ENCODE measurements at regions not wholly inside any gene's neighbourhood (a gene's known extent, or its start where the extent isn't known, plus 50 kb on each side); places are given as distances from the start of the nearest gene placed in this dataset.
A peak's percentile ranks its signal among the peaks of the same experiment; 100 is the strongest.
"Not testable (repeated sequence)": the region's sequence is repeated elsewhere in the genome, so short reads cannot be mapped to it uniquely, and the experiment has no call there.

- Mint-ChIP-seq H3K27ac (no peak overlapping the region), H3K4me3 (no peak overlapping the region), H3K4me1 (ENCODE audit: low read depth in 2 of 2) (no peaks in the 10 kb centered on the region), H3K27me3 (peaks cover 2 to 13% of the 10 kb centered on the region in 2 donors), H3K36me3 (no peaks in the 10 kb centered on the region), H3K9me3 (no peaks in the 10 kb centered on the region)
- no peak for ATAC-seq
- DNase-seq (ENCODE audit: low spot score): no peak
Observed at GRCh38 chr6:14583826-14584225, 466.3 kb downstream of the CD83 start.

DNA sequence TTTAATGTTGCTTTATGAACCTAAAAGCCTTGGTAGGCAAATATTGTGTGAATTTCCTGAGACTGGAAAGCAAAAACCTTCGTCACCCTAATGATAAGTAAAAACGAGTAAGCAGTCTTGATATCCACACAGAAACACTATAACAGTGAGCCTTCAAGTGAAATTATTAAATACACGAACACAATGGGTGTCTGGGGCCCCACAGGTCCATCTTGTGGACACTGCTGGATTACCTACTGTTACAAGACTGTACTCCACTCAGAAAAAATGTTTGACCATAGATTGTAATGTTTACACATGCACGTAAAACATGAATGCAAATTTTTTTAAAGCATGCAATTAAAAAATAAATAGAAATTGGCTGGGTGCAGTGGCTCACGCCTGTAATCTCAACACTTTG lies 466.9 kb downstream of the CD83 start:
- H3K27ac Mint-ChIP-seq: no peak overlapping the region
- no peaks in the 10 kb centered on the region for H3K36me3 Mint-ChIP-seq
- ATAC-seq (no peak), DNase-seq (ENCODE audit: low spot score) (no peak)
- H3K4me1 Mint-ChIP-seq (ENCODE audit: low read depth in 2 of 2): no peaks in the 10 kb centered on the region
- H3K9me3 Mint-ChIP-seq: no peaks in the 10 kb centered on the region
- peaks cover 3 to 17% of the 10 kb centered on the region in 2 donors for H3K27me3 Mint-ChIP-seq
- H3K4me3 Mint-ChIP-seq: no peak overlapping the region

GRCh38 chr6:14585689-14586088 lies 468.1 kb downstream of the CD83 start:
- Mint-ChIP-seq H3K27me3 (peaks cover 6 to 20% of the 10 kb centered on the region in 2 donors), H3K27ac (no peak overlapping the region), H3K36me3 (no peaks in the 10 kb centered on the region), H3K4me3 (no peak overlapping the region), H3K4me1 (ENCODE audit: low read depth in 2 of 2) (no peaks in the 10 kb centered on the region), H3K9me3 (no peaks in the 10 kb centered on the region)
- ATAC-seq (no peak), DNase-seq (ENCODE audit: low spot score) (no peak)

GRCh38 chr6:14589175-14589574 lies 471.6 kb downstream of the CD83 start:
- ATAC-seq: no peak
- H3K27ac Mint-ChIP-seq: no peak overlapping the region

GRCh38 chr6:14590586-14590985 lies 473.0 kb downstream of the CD83 start:
- Mint-ChIP-seq H3K27me3 (peaks cover 6 to 10% of the 10 kb centered on the region in 2 donors), H3K36me3 (no peaks in the 10 kb centered on the region), H3K27ac (no peak overlapping the region), H3K4me3 (no peak overlapping the region), H3K4me1 (ENCODE audit: low read depth in 2 of 2) (no peaks in the 10 kb centered on the region), H3K9me3 (no peaks in the 10 kb centered on the region)
- ATAC-seq (no peak), DNase-seq (ENCODE audit: low spot score) (no peak)

More at GRCh38 chr6:14589175-14589574, 471.6 kb downstream of the CD83 start:
- Mint-ChIP-seq H3K27me3 (peaks cover 6 to 16% of the 10 kb centered on the region in 2 donors), H3K9me3 (no peaks in the 10 kb centered on the region), H3K36me3 (no peaks in the 10 kb centered on the region), H3K4me3 (no peak overlapping the region), H3K4me1 (ENCODE audit: low read depth in 2 of 2) (no peaks in the 10 kb centered on the region)
- DNase-seq (ENCODE audit: low spot score): no peak

DNA sequence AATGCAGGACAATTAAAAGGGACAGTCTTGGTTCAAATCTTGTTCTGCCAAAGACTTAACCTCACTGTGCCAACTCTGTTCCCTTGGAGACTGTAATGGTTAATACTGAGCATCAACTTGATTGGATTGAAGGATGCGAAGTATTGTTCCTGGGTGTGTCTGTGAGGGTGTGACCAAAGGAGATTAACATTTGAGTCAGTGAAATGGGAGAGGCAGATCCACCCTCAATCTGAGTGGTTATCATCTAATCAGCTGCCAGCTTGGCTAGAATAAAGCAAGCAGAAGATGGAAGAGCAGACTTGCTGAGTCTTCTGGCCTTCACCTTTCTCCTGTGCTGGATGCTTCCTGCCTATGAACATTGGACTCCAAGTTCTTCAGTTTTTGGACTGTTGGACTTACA lies 474.4 kb downstream of the CD83 start:
- H3K9me3 Mint-ChIP-seq: no peaks in the 10 kb centered on the region
- ATAC-seq (no peak), DNase-seq (ENCODE audit: low spot score) (no peak)
- no peak overlapping the region for H3K27ac Mint-ChIP-seq
- H3K36me3 Mint-ChIP-seq: no peaks in the 10 kb centered on the region
- peaks cover 3 to 7% of the 10 kb centered on the region in 2 donors for H3K4me1 Mint-ChIP-seq (ENCODE audit: low read depth in 2 of 2)
- H3K4me3 Mint-ChIP-seq: no peak overlapping the region
- peaks cover 6 to 10% of the 10 kb centered on the region in 2 donors for H3K27me3 Mint-ChIP-seq

DNA sequence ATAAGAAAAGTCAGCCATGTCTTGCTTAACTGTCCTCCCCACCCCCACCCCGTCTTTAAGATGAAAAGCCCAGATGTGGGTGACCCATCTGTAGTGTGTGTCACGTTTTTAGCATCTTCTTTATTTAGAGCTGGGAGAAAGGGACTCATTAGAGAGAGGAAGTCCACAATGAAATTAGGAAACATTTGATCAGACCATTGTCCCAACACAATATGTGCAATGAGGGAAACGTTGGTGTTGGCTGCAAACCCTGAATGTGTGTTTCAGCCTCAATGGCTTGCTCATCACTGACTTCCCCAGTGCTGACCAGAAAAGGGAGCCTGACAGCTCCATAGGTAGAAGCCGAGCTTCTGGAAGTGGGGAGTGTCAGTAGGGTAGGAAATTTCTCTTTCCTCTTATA lies 475.7 kb downstream of the CD83 start:
- DNase-seq (ENCODE audit: low spot score) (no peak), ATAC-seq (no peak)
- H3K27ac Mint-ChIP-seq: no peak overlapping the region
- no peaks in the 10 kb centered on the region for H3K36me3 Mint-ChIP-seq
- H3K9me3 Mint-ChIP-seq: no peaks in the 10 kb centered on the region
- H3K4me3 Mint-ChIP-seq: no peak overlapping the region
- peaks cover 3 to 7% of the 10 kb centered on the region in 2 donors for H3K4me1 Mint-ChIP-seq (ENCODE audit: low read depth in 2 of 2)
- peaks cover 6 to 10% of the 10 kb centered on the region in 2 donors for H3K27me3 Mint-ChIP-seq

GRCh38 chr6:14595751-14596150 lies 478.2 kb downstream of the CD83 start:
- Mint-ChIP-seq H3K4me1 (ENCODE audit: low read depth in 2 of 2) (peaks cover 7 to 9% of the 10 kb centered on the region in 2 donors), H3K27ac (no peak overlapping the region), H3K9me3 (peaks cover 6% of the 10 kb centered on the region), H3K4me3 (no peak overlapping the region), H3K36me3 (peaks cover 6% of the 10 kb centered on the region), H3K27me3 (peaks cover 3 to 10% of the 10 kb centered on the region in 2 donors)
- DNase-seq (ENCODE audit: low spot score): no peak
- ATAC-seq: no peak

- Mint-ChIP-seq H3K9me3 (peaks cover 6% of the 10 kb centered on the region), H3K4me1 (ENCODE audit: low read depth in 2 of 2) (peaks cover 7 to 9% of the 10 kb centered on the region in 2 donors), H3K36me3 (peaks cover 6% of the 10 kb centered on the region), H3K27ac (no peak overlapping the region), H3K27me3 (peaks cover 3 to 10% of the 10 kb centered on the region in 2 donors), H3K4me3 (no peak overlapping the region)
- ATAC-seq: peak; percentile 57 to 79
- DNase-seq (ENCODE audit: low spot score): no peak
Observed at GRCh38 chr6:14596410-14596809, 478.8 kb downstream of the CD83 start.

- ATAC-seq: no peak
Observed at GRCh38 chr6:14597090-14597489, 479.5 kb downstream of the CD83 start.

GRCh38 chr6:14598017-14598864 lies 480.7 kb downstream of the CD83 start:
- no peak overlapping the region for H3K4me3 Mint-ChIP-seq
- no peak overlapping the region for H3K27ac Mint-ChIP-seq
- H3K27me3 Mint-ChIP-seq: peaks cover 3 to 10% of the 10 kb centered on the region in 2 donors
- H3K36me3 Mint-ChIP-seq: peaks cover 6% of the 10 kb centered on the region
- no peak for DNase-seq (ENCODE audit: low spot score)
- peaks cover 7 to 9% of the 10 kb centered on the region in 2 donors for H3K4me1 Mint-ChIP-seq (ENCODE audit: low read depth in 2 of 2)
- peaks cover 6% of the 10 kb centered on the region for H3K9me3 Mint-ChIP-seq
- ATAC-seq: no peak

More at GRCh38 chr6:14597090-14597489, 479.5 kb downstream of the CD83 start:
- Mint-ChIP-seq H3K4me3 (no peak overlapping the region), H3K27ac (no peak overlapping the region), H3K27me3 (peaks cover 3 to 10% of the 10 kb centered on the region in 2 donors), H3K9me3 (peaks cover 6% of the 10 kb centered on the region), H3K36me3 (peaks cover 6% of the 10 kb centered on the region), H3K4me1 (ENCODE audit: low read depth in 2 of 2) (peaks cover 7 to 9% of the 10 kb centered on the region in 2 donors)
- no peak for DNase-seq (ENCODE audit: low spot score)

DNA sequence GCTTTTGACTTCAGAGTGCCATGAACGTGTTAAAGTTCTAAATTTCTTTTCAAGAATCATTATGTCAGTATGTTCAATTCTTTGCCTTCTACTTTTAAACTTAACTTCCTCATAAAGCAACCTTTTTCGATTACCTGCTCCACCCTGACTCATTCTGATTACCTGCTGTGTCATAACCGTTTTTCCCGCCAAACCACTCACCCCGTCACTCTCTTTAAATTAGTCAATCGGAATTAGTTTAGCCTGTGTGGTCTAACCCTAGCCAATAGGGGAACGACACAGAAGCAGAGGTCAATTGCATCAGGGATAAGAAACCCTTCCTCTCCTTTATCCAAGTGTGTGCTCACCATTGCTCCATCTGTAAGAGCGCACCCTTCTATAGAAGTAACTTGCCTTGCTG lies 482.7 kb downstream of the CD83 start:
- not testable (repeated sequence) for H3K4me3 Mint-ChIP-seq; DNase-seq (ENCODE audit: low spot score); ATAC-seq; H3K9me3 Mint-ChIP-seq; H3K27ac Mint-ChIP-seq; H3K4me1 Mint-ChIP-seq (ENCODE audit: low read depth in 2 of 2); H3K36me3 Mint-ChIP-seq
- peaks cover 5 to 14% of the 10 kb centered on the region in 2 donors for H3K27me3 Mint-ChIP-seq

DNA sequence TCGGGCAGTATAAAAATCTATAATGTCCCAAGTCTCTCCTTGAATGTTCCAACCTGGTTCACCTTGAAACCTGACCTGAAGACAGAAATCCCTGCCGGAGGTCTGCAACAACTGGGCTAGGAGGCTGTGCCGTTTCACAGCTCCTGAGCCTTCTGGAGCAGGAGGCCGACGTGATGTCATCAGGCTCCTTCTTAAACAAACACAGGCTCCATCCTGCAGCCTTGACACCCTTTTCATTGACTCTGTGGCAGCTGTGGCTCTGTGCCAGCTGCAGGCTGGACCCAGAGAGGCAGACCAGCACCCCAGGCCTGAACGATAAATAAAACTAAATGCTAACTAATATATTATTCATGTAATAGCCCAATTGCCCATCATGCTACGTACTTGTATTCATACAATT lies 483.9 kb downstream of the CD83 start:
- Mint-ChIP-seq H3K9me3 (peaks cover 6% of the 10 kb centered on the region), H3K27ac (no peak overlapping the region), H3K4me1 (ENCODE audit: low read depth in 2 of 2) (peaks cover 3 to 6% of the 10 kb centered on the region in 2 donors), H3K4me3 (no peak overlapping the region), H3K36me3 (peaks cover 6% of the 10 kb centered on the region), H3K27me3 (peaks cover 7 to 22% of the 10 kb centered on the region in 2 donors)
- no peak for ATAC-seq
- no peak for DNase-seq (ENCODE audit: low spot score)

GRCh38 chr6:14606353-14606752 lies 488.8 kb downstream of the CD83 start:
- Mint-ChIP-seq H3K4me1 (ENCODE audit: low read depth in 2 of 2) (no peaks in the 10 kb centered on the region), H3K4me3 (no peak overlapping the region), H3K9me3 (no peaks in the 10 kb centered on the region), H3K36me3 (no peaks in the 10 kb centered on the region), H3K27ac (no peak overlapping the region), H3K27me3 (peaks cover 9 to 12% of the 10 kb centered on the region in 2 donors)
- no peak for ATAC-seq
- DNase-seq (ENCODE audit: low spot score): no peak
